22Rv1 (cell line): ENCODE measurements at regions not wholly inside any gene's neighbourhood (a gene's known extent, or its start where the extent isn't known, plus 50 kb on each side); places are given as distances from the start of the nearest gene placed in this dataset.

ENCODE experiments used
- H3K27ac ChIP-seq: fragments of 450-650 bp; 2 replicates; pipeline ENCODE4 v1.5.1; 2017
- CTCF ChIP-seq: fragments of 450-650 bp; IDR thresholded peaks from 2 replicates; pipeline ENCODE4 v1.5.1; 2017; ENCODE audit warnings: mild to moderate bottlenecking
- ZFX ChIP-seq: fragments of 450-650 bp; IDR thresholded peaks from 2 replicates; pipeline ENCODE4 v1.6.1; 2017; ENCODE audit warnings: antibody characterized with exemption, borderline replicate concordance

DNA sequence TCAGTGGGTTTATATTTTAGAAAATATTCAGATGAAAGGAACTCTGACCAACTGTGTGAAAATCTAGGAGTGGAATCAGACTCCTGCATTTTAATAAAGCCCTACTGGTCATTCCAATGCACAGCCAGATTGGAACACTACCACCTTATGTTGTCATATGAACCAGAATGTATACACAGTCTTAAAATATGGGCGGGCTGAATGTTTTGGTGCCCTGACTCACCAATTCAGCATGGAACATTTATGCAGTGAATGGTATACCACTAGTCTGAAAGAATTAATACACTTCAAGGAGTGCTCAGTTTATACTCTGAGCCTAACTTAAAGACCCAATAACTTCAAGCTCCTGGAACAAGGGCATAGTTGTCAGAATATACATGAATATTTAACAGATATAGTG lies 280.9 kb upstream of the TCF4 start:
- TF ChIP-seq CTCF: no peak
- H3K27ac ChIP-seq: no peak overlapping the region

DNA sequence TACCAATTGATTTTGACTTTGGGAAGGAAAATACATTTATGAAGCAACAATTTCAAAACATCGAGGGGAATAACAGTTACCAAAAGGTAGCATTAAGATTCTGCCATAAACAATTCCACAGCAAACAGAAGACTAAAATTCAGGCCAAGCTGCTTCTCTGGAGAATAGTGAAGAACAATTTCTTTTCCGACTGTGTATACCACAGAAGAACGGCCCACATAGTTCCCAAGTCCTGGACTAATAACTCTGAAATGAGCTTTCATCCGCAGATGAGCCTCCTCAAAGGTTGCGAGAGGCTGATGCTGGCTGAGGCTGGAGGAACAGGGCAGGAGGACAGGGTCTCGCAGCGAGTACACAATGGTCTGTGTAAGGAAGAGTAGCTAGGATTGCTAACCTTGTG lies 278.9 kb upstream of the TCF4 start:
- H3K27ac ChIP-seq: no peak overlapping the region
- TF ChIP-seq CTCF: no peak
- no peak for TF ChIP-seq ZFX

- TF ChIP-seq CTCF (no peak), ZFX (no peak)
These were observed 278.0 kb upstream of the TCF4 start for GRCh38 chr18:55866006-55866405.

DNA sequence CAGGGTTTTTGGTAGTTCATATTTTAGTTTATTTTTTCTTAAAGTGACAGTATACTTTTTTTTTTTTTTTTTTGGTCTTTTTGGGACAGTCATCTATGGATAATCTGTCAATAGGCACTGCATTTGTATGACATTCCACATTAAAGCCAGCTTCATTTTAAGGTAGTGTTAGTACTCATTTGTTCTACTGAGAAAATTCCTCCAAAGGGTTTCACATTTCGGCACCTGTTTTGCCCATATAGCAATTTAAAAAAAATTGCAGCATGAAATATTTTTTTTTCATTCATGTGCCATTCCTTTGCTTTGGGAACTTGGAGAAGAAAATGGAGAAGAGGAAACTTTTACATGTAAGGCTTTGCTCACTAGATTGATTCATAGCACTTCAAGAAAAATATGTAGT lies 276.3 kb upstream of the TCF4 start:
- H3K27ac ChIP-seq: no peak overlapping the region
- TF ChIP-seq ZFX: no peak
- no peak for TF ChIP-seq CTCF

More at GRCh38 chr18:55866006-55866405, 278.0 kb upstream of the TCF4 start:
- H3K27ac ChIP-seq: no peak overlapping the region

GRCh38 chr18:55863876-55864275 lies 275.9 kb upstream of the TCF4 start:
- TF ChIP-seq ZFX: no peak
- TF ChIP-seq CTCF: no peak
- no peak overlapping the region for H3K27ac ChIP-seq

- no peak overlapping the region for H3K27ac ChIP-seq
- TF ChIP-seq ZFX (no peak), CTCF (no peak)
These were observed 275.4 kb upstream of the TCF4 start for GRCh38 chr18:55863391-55863706.

DNA sequence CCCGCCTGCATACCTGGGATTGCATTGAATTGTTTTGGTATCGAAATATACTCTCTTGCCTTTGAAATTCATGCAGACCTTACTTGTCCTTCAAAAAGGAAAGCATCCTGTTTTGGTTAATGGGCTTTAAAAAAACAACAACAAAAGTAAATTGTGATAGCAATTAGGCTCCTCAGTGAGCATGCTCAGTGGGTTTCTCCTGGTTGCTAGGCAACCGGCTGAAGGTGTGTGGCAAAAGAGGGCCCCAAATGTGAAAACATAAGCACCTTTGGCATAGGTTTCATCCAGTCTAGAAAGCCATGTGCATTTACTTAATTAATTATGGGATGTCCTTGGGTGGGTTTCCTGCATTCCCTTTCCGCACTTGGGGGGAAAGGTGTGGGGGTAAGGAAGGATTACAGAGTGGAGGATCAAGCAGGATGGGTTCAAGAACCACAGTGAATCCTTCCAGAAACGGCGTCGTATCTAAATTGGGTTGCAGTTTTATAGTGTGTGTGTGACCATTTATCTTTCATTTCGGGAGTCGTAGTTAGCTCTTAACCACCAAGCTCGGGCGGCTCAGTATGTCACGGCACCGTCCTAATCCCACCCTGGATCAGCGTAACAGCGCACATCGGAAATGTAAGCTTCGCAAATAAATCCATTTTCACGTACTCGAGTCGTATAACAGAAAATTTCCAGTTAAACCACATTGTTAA lies 274.9 kb upstream of the TCF4 start:
- no peak overlapping the region for H3K27ac ChIP-seq
- TF ChIP-seq ZFX: no peak
- TF ChIP-seq CTCF: no peak
